RPMI7951 (cell line): ENCODE measurements at regions not wholly inside any gene's neighbourhood (a gene's known extent, or its start where the extent isn't known, plus 50 kb on each side); places are given as distances from the start of the nearest gene placed in this dataset.

Experiments
- DNase-seq: peaks from one replicate; pipeline ENCODE4 v3.0.0-alpha.2; 2012; ENCODE audit warnings: low read depth

- no peak for DNase-seq
Measured at GRCh38 chr2:195606179-195606578, 50.8 kb upstream of the SLC39A10 start.

DNA sequence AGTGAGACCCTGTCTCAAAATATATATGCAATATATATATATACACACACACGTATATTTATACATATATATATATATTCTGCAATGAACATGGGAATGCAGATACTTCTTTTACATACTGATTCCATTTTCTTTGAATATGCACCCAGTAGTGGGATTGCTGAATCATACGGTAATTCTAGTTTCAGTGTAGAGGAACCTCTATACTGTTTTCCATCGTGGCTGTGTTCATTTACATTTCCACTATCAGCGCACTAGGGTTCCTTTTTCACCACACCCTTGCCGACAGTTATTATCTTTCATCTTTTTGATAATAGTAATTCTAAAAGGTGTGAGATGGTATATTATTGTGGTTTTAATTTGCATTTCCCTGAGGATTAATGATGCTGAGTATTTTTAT is 52.3 kb upstream of the SLC39A10 start:
- DNase-seq, result no peak

DNA sequence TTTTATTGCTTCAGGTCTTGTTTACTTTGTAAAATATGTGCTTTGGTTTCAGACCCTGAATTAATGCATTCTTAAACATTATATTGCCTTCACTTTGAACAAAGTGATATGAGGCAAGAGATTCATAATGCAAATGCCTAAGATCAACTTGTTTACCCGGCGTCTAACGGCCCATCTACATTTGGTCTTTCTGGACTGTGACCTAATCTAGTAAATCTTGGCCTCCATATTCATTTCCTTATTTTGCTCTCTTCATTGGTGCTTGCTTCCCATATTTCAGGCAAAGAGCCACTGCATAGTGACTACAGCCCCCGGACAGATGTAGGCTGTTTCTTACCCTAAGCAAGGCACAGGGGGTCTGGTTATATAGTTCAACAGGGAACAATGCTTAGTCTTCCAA is 53.0 kb upstream of the SLC39A10 start:
- DNase-seq, result no peak

GRCh38 chr2:195603408-195603807 is 53.6 kb upstream of the SLC39A10 start:
- DNase-seq, result no peak

DNA sequence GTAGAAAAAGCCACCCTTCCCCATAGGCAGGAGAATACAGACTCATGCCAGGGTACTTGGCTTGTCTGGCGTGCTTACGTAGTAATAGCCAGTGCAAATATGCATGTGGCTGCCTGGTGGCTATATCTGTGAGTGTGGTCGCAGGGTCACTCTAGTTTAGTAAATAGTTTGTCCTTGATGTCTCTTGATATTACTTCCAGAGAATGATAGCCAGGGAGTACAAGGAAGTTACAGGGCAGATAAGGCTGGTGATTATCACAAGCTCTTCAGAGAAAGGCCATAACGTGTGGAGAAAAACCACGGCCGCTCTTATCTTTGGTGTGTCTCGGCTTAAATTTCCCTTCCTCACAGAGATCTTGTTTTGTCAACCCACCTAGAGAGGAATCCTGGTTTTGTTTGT is 54.3 kb upstream of the SLC39A10 start:
- no peak for DNase-seq

- peak; percentile 21 for DNase-seq
Measured at GRCh38 chr2:195601361-195601760, 55.7 kb upstream of the SLC39A10 start.

GRCh38 chr2:195600778-195601177 is 56.2 kb upstream of the SLC39A10 start:
- no peak for DNase-seq

- no peak for DNase-seq
Measured at GRCh38 chr2:195596840-195597239, 60.2 kb upstream of the SLC39A10 start.

- no peak for DNase-seq
Measured at GRCh38 chr2:195595825-195596224, 61.2 kb upstream of the SLC39A10 start.

GRCh38 chr2:195594919-195595694 is 61.9 kb upstream of the SLC39A10 start:
- no peak for DNase-seq

GRCh38 chr2:195594248-195594647 is 62.8 kb upstream of the SLC39A10 start:
- DNase-seq, result no peak

DNA sequence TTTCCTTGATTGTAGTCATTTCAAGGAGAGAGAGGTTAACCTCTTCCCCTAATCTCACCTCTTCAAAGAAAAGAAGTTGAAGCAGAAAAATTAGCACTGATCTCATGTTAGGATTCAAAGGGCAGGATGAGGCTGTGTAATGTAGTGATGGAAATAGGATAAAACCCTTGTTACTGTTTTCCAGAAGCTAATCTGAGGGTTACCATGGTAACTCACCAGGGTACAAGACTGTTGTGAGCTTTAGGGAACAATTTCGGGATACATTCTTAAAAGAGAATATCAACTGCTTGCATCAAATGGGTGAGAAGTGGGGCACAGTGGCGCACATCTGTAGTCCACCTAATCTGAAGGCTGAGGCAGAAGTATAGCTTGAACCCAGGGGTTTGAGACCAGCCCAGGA is 64.9 kb upstream of the SLC39A10 start:
- DNase-seq, result peak; percentile 17

- DNase-seq, result peak; percentile 21
Measured at GRCh38 chr2:195590861-195591205, 66.2 kb upstream of the SLC39A10 start.

DNA sequence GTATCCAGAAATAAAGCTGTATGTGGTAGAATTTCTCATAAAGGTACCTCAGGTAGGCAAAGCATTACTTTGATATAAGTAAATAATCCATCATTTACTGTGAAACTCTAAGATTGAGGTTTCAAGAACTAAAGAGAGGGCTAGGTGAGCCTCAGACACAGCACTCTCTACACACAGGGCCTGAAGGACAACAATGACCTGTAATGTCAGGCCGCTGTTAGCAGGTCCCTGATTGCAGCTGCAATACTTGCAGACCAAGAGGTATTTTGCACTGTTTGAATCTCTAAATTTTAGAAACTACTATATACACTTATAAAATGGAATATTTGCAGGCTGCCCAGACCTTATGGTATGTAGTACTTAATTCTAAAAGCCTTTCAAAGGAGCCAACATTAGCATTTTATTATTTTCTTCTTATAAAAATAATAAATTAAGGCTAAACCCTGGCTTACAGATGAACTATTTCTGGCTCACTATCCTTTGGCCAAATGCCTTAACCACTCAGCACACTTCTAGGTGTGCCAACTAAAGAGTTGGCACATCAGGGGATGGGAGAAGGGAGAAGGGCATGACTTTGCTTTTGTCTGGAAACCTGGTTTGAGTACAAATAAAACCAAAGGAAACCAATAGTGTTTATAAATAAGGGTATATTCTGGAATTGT is 66.7 kb upstream of the SLC39A10 start:
- DNase-seq, result no peak

- no peak for DNase-seq
Measured at GRCh38 chr2:195587966-195588365, 69.1 kb upstream of the SLC39A10 start.

DNA sequence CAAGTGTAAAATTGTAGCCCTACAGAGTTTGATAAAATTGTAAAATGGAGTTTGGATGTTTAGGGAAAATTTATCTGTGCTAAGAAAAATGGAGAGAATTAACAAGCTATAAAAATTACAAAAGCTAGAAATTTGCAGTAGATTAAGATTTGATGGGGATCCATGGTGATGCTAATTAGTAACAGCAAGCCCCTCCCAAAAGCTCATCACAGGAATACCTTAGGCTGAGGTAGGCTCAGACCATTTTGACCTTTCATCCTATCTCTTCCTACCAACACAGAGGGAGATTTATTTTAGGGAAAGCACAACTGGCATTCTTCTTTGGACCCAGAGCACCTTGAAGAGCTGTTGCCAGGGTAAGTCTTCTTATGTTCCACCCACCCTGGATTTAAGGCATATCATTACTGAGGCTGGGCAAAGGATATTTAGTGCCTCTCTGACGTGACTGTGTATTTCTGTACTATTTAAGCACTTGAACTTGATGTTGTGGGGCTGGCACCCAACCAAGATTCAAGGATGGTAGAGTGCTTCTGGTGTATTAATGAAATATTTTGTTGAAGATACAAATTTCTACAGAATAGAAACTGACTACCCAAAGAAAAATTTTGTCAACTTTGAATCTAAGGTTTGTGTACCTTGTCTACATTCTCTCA is 70.8 kb upstream of the SLC39A10 start:
- no peak for DNase-seq

DNA sequence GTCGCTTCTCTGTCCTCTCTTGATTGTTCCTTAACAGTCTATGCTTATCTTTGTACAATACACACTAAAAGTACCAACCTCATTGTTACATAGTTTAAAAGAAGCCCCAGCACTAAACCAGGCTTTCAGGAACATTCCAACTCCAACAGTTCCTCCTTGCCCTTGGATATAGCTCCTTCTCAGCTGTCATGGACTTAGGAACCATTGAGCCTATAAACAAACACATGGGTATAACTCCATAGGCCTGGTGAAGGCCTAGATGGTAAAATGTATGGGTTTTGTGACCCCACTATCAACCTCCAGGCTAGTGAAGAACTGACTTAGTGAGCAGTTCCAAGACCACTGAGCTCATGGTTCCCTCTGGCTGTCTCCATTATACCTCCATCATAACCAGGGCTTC is 74.8 kb upstream of the SLC39A10 start:
- DNase-seq, result no peak

- no peak for DNase-seq
Measured at GRCh38 chr2:195579776-195580555, 77.1 kb upstream of the SLC39A10 start.

GRCh38 chr2:195575879-195576401 is 81.1 kb upstream of the SLC39A10 start:
- DNase-seq, result peak; percentile 78

GRCh38 chr2:195575016-195575415 is 82.0 kb upstream of the SLC39A10 start:
- DNase-seq, result no peak

- no peak for DNase-seq
Measured at GRCh38 chr2:195574312-195574711, 82.7 kb upstream of the SLC39A10 start.
